A549 (cell line): ENCODE measurements at regions not wholly inside any gene's neighbourhood (a gene's known extent, or its start where the extent isn't known, plus 50 kb on each side); places are given as distances from the start of the nearest gene placed in this dataset.

ENCODE experiments used
- ATAC-seq, 2 experiments: fragments of 200-7000 bp in 1 of 2; fragments of >200 bp in 1 of 2; cut with Nextera tagmentation in 1 of 2; cut with Tn5 transposase in 1 of 2; 3 replicates each; pipeline versions ENCODE4 v1.8.0 to v1.9.1; 2018 to 2020; ENCODE audit warnings: mild to moderate bottlenecking in 1 of 2, moderate library complexity in 1 of 2
- CTCF ChIA-PET: fragments of 300-600 bp; sonication (Branson Sonifier 250); formaldehyde crosslinking; extraction: SDS; loops from one replicate; lab custom pipeline; 2021; ENCODE audit warnings: antibody characterized with exemption, inconsistent platforms; lab: Yijun Ruan, JAX
- POLR2A ChIA-PET: fragments of 350-600 bp; formaldehyde crosslinking; extraction: SDS; loops from one replicate; lab custom pipeline; 2021; ENCODE audit warnings: antibody characterized with exemption, inconsistent platforms; lab: Yijun Ruan, JAX
- DNase-seq, 2 experiments: peaks; one replicate each; pipeline versions ENCODE4 v3.0.0 to v3.0.0-alpha.2; 2011 to 2016; ENCODE audit warnings: low read depth in 1 of 2, low spot score in 1 of 2
- FAIRE-seq: peaks from 2 replicates; lab custom pipeline; 2011; peaks lifted over from hg19 to GRCh38; lab: Jason Lieb, UNC
- H3K27ac ChIP-seq, 2 experiments: fragments of >200 bp; sonication (Bioruptor Twin); formaldehyde crosslinking; 3 replicates each; pipeline ENCODE4 v1.5.1; 2016 to 2017
- H3K4me1 ChIP-seq: fragments of >200 bp; sonication (Bioruptor Twin); formaldehyde crosslinking; 3 replicates; pipeline ENCODE4 v1.6.1; 2016
- H3K4me2 ChIP-seq: fragments of >200 bp; sonication (Bioruptor Twin); formaldehyde crosslinking; 3 replicates; pipeline ENCODE4 v1.6.1; 2016
- H3K4me3 ChIP-seq: fragments of >200 bp; sonication (Bioruptor Twin); formaldehyde crosslinking; 3 replicates; pipeline ENCODE4 v1.5.1; 2016
- H3K9me3 ChIP-seq: fragments of >200 bp; sonication (Bioruptor Twin); formaldehyde crosslinking; 3 replicates; pipeline ENCODE4 v1.6.1; 2016
- CBX2 ChIP-seq: fragments of 200-600 bp; sonication (generic); IDR thresholded peaks from 2 replicates; pipeline ENCODE4 v1.6.1; 2016; ENCODE audit warnings: low read depth, mild to moderate bottlenecking, borderline replicate concordance
- CBX8 ChIP-seq: fragments of 200-600 bp; sonication (generic); IDR thresholded peaks from 2 replicates; pipeline ENCODE4 v1.6.1; 2016
- CHD2 ChIP-seq: fragments of 150-350 bp; IDR thresholded peaks from 2 replicates; pipeline ENCODE4 v1.6.1; 2014; ENCODE audit warnings: low read length; ENCODE audit not compliant: partially characterized antibody
- CHD4 ChIP-seq: fragments of 200-600 bp; sonication (generic); IDR thresholded peaks from 2 replicates; pipeline ENCODE4 v1.6.1; 2016; ENCODE audit warnings: antibody characterized with exemption, mild to moderate bottlenecking, borderline replicate concordance
- EHMT2 ChIP-seq: fragments of 200-600 bp; sonication (generic); IDR thresholded peaks from 2 replicates; pipeline ENCODE4 v1.6.1; 2016; ENCODE audit warnings: antibody characterized with exemption, low read depth, mild to moderate bottlenecking, moderate library complexity
- ESRRA ChIP-seq: fragments of 150-350 bp; IDR thresholded peaks from 2 replicates; pipeline ENCODE4 v1.6.1; 2014; ENCODE audit warnings: mild to moderate bottlenecking, low read length, borderline replicate concordance
- FOSB ChIP-seq: fragments of 250-450 bp; sonication (Bioruptor Pico); IDR thresholded peaks from 2 replicates; pipeline ENCODE4 v1.5.0; 2020; ENCODE audit warnings: mild to moderate bottlenecking, moderate library complexity
- FOXS1 ChIP-seq: fragments of 250-450 bp; sonication (Bioruptor Pico); IDR thresholded peaks from 2 replicates; pipeline ENCODE4 v1.5.0; 2020; ENCODE audit warnings: mild to moderate bottlenecking, moderate library complexity
- HDAC2 ChIP-seq: fragments of 200-600 bp; sonication (generic); IDR thresholded peaks from 2 replicates; pipeline ENCODE4 v1.6.1; 2016
- HEYL ChIP-seq: fragments of 250-450 bp; sonication (Bioruptor Pico); IDR thresholded peaks from 2 replicates; pipeline ENCODE4 v1.8.0; 2021; ENCODE audit warnings: mild to moderate bottlenecking, moderate library complexity
- KDM1A ChIP-seq: fragments of 200-600 bp; sonication (generic); IDR thresholded peaks from 2 replicates; pipeline ENCODE4 v1.6.1; 2016; ENCODE audit warnings: low read depth, mild to moderate bottlenecking
- MAFK ChIP-seq: fragments of 450-650 bp; IDR thresholded peaks from 2 replicates; pipeline ENCODE4 v1.6.1; 2014; ENCODE audit not compliant: partially characterized antibody
- NFE2L2 ChIP-seq: fragments of 150-350 bp; conservative IDR thresholded peaks from 2 replicates; pipeline ENCODE4 v1.6.1; 2014; ENCODE audit warnings: low read length
- POLR2AphosphoS2 ChIP-seq: conservative IDR thresholded peaks from 2 replicates; pipeline ENCODE4 v1.6.1; 2012; ENCODE audit warnings: low read length, improper control_type of control experiment, inconsistent platforms
- RARB ChIP-seq: fragments of 250-450 bp; sonication (Bioruptor Pico); IDR thresholded peaks from 2 replicates; pipeline ENCODE4 v1.8.0; 2021; ENCODE audit warnings: mild to moderate bottlenecking, moderate library complexity
- REST ChIP-seq: fragments of 200-600 bp; sonication (generic); IDR thresholded peaks from 2 replicates; pipeline ENCODE4 v1.6.1; 2016; ENCODE audit warnings: antibody characterized with exemption, mild to moderate bottlenecking, moderate library complexity
- RFX5 ChIP-seq: fragments of 450-650 bp; IDR thresholded peaks from 2 replicates; pipeline ENCODE4 v1.7.1; 2014; ENCODE audit warnings: antibody characterized with exemption, mild to moderate bottlenecking, moderate library complexity
- SMC3 ChIP-seq: fragments of >200 bp; sonication (Bioruptor Twin); formaldehyde crosslinking; IDR thresholded peaks from 3 replicates; pipeline ENCODE4 v1.6.1; 2018; ENCODE audit warnings: inconsistent platforms
- SREBF2 ChIP-seq: fragments of 450-650 bp; IDR thresholded peaks from 2 replicates; pipeline ENCODE4 v1.6.1; 2014; ENCODE audit warnings: mild to moderate bottlenecking, moderate library complexity
- TP53 ChIP-seq: fragments of 250-450 bp; sonication (Bioruptor Pico); IDR thresholded peaks from 2 replicates; pipeline ENCODE4 v1.5.0; 2021; ENCODE audit warnings: mild to moderate bottlenecking, moderate library complexity
- ZC3H11A ChIP-seq: fragments of 450-650 bp; IDR thresholded peaks from 2 replicates; pipeline ENCODE4 v1.6.1; 2014; ENCODE audit warnings: antibody characterized with exemption, mild to moderate bottlenecking
- ZFP36 ChIP-seq: fragments of 450-650 bp; IDR thresholded peaks from 2 replicates; pipeline ENCODE4 v1.6.1; 2014; ENCODE audit warnings: borderline replicate concordance; ENCODE audit not compliant: partially characterized antibody
- WGBS: methylation state at CpG from one replicate; pipeline ENCODE4 v1.1.6; 2017; ENCODE audit errors: missing lambda C conversion rate; 5-methylcytosine and 5-hydroxymethylcytosine counted together
- TF ChIP-seq, protein P1 (sequence below): fragments of >200 bp; sonication (Bioruptor Twin); formaldehyde crosslinking; IDR thresholded peaks from 3 replicates; pipeline ENCODE4 v1.6.1; 2016
- TF ChIP-seq, protein P2 (sequence below): fragments of 250-450 bp; sonication (Bioruptor Pico); IDR thresholded peaks from 2 replicates; pipeline ENCODE4 v1.5.0; 2020; ENCODE audit warnings: low read depth, mild to moderate bottlenecking, moderate library complexity
- TF ChIP-seq, protein P3 (sequence below): IDR thresholded peaks from 2 replicates; pipeline ENCODE4 v1.6.1; 2012

- no peak for FAIRE-seq
- no peak overlapping the region for H3K4me3 ChIP-seq
- ATAC-seq = no peak
Measured at GRCh38 chr14:97287956-97288355, 490.8 kb downstream of the VRK1 start.

GRCh38 chr14:97290065-97290464 is 492.9 kb downstream of the VRK1 start:
- TF ChIP-seq SREBF2 = no peak
- TF ChIP-seq FOXS1 (CRISPR knock-in tag) = no peak
- no peak for TF ChIP-seq NFE2L2
- TF ChIP-seq FOSB = no peak
- TF ChIP-seq KDM1A = no peak
- TF ChIP-seq TP53 (CRISPR knock-in tag) = no peak
- TF ChIP-seq MAFK = no peak
- TF ChIP-seq, protein P1, sequence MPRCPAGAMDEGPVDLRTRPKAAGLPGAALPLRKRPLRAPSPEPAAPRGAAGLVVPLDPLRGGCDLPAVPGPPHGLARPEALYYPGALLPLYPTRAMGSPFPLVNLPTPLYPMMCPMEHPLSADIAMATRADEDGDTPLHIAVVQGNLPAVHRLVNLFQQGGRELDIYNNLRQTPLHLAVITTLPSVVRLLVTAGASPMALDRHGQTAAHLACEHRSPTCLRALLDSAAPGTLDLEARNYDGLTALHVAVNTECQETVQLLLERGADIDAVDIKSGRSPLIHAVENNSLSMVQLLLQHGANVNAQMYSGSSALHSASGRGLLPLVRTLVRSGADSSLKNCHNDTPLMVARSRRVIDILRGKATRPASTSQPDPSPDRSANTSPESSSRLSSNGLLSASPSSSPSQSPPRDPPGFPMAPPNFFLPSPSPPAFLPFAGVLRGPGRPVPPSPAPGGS = no peak
- no peak for TF ChIP-seq REST
- TF ChIP-seq ESRRA = no peak
- no peak for TF ChIP-seq HDAC2
- TF ChIP-seq CBX8 = no peak
- no peak for TF ChIP-seq CBX2
- no peak for TF ChIP-seq SMC3
- no peak for TF ChIP-seq ZC3H11A
- TF ChIP-seq, protein P2, sequence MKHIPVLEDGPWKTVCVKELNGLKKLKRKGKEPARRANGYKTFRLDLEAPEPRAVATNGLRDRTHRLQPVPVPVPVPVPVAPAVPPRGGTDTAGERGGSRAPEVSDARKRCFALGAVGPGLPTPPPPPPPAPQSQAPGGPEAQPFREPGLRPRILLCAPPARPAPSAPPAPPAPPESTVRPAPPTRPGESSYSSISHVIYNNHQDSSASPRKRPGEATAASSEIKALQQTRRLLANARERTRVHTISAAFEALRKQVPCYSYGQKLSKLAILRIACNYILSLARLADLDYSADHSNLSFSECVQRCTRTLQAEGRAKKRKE (CRISPR knock-in tag) = no peak
- no peak for TF ChIP-seq RFX5
- no peak for TF ChIP-seq HEYL
- no peak for TF ChIP-seq POLR2AphosphoS2
- TF ChIP-seq, all 56 proteins: peak for 0
- Histone ChIP-seq H3K4me1 (no peaks in the 10 kb centered on the region), H3K9me3 (no peaks in the 10 kb centered on the region), H3K4me2 (no peak overlapping the region), H3K27ac (no peak overlapping the region), H3K4me3 (no peak overlapping the region)
- ATAC-seq (no peak), DNase-seq (no peak), FAIRE-seq (no peak)
- POLR2A ChIA-PET = no interaction called here
- WGBS = 6% methylated on average over 4 of the region's 4 CpGs
- CTCF ChIA-PET = no interaction called here

More at GRCh38 chr14:97287956-97288355, 490.8 kb downstream of the VRK1 start:
- CTCF ChIA-PET = no interaction called here
- 0% methylated on average over 1 of the region's 1 CpG for WGBS
- no peak overlapping the region for H3K27ac ChIP-seq
- POLR2A ChIA-PET = no interaction called here
- no peaks in the 10 kb centered on the region for H3K4me1 ChIP-seq
- H3K4me2 ChIP-seq = no peak overlapping the region
- TF ChIP-seq CHD4 = no peak
- TF ChIP-seq EHMT2 = no peak
- TF ChIP-seq SREBF2 = no peak
- no peak for TF ChIP-seq ZFP36
- TF ChIP-seq, protein P3, sequence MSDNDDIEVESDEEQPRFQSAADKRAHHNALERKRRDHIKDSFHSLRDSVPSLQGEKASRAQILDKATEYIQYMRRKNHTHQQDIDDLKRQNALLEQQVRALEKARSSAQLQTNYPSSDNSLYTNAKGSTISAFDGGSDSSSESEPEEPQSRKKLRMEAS = no peak
- TF ChIP-seq RARB (CRISPR knock-in tag) = no peak
- no peak for TF ChIP-seq REST
- no peak for TF ChIP-seq CHD2
- DNase-seq = no peak
- no peaks in the 10 kb centered on the region for H3K9me3 ChIP-seq
